Fibroblast of the aortic adventitia (primary cell): ENCODE measurements at regions not wholly inside any gene's neighbourhood (a gene's known extent, or its start where the extent isn't known, plus 50 kb on each side); places are given as distances from the start of the nearest gene placed in this dataset.
A peak's percentile ranks its signal among the peaks of the same experiment; 100 is the strongest.

Experiments
- DNase-seq: peaks from one replicate; pipeline ENCODE4 v3.0.0-alpha.2; 2010; ENCODE audit warnings: low read depth
- H3K4me3 ChIP-seq: 2 replicates; pipeline ENCODE4 v1.5.1; 2011; ENCODE audit warnings: low read depth, mild to moderate bottlenecking, control low read depth, low read length, moderate library complexity
- TF ChIP-seq, protein P1 (sequence below): IDR thresholded peaks from 2 replicates; pipeline ENCODE4 v1.5.1; 2011; ENCODE audit warnings: mild to moderate bottlenecking, low read length, control low read depth, inconsistent platforms; ENCODE audit not compliant: insufficient read depth

DNA sequence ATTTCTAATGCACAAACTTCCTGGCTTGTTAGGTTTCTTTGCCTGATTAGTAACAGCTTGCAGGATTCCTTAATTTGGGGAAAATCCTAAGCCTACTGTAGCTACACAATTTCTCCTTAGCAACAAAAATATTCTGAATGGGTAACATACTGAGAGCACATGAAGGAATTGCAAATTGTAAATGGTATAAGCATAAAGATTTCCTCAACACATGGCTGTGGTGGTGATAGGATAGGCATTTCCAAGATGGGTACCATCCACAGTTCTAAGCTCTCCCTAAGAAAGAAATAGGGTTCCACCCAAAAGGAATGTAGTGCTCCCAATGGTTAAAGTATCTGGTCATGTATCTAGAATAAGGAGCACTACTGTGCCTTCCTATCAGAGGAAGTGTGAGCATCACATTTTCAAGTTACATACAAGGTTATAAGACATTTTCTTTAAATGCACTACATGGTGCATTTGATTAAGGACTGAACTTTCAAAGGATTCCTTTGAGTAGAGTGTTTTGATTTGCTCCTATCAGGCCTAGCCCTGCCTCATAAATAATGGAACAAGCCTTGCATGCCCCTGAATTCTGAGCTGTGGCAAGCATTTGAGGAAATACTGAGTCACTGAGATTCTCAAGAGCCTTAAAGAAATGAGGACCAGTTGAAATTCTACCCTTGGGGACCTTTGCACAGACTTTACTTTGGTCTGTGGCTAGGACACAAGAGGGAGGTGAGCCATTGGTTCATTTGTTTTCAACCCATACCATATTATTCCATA, 286.4 kb downstream of the PTBP2 start:
- TF ChIP-seq, protein P1, sequence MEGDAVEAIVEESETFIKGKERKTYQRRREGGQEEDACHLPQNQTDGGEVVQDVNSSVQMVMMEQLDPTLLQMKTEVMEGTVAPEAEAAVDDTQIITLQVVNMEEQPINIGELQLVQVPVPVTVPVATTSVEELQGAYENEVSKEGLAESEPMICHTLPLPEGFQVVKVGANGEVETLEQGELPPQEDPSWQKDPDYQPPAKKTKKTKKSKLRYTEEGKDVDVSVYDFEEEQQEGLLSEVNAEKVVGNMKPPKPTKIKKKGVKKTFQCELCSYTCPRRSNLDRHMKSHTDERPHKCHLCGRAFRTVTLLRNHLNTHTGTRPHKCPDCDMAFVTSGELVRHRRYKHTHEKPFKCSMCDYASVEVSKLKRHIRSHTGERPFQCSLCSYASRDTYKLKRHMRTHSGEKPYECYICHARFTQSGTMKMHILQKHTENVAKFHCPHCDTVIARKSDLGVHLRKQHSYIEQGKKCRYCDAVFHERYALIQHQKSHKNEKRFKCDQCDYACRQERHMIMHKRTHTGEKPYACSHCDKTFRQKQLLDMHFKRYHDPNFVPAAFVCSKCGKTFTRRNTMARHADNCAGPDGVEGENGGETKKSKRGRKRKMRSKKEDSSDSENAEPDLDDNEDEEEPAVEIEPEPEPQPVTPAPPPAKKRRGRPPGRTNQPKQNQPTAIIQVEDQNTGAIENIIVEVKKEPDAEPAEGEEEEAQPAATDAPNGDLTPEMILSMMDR = no peak
- peak; percentile 36 for DNase-seq
- no peak overlapping the region for H3K4me3 ChIP-seq

DNA sequence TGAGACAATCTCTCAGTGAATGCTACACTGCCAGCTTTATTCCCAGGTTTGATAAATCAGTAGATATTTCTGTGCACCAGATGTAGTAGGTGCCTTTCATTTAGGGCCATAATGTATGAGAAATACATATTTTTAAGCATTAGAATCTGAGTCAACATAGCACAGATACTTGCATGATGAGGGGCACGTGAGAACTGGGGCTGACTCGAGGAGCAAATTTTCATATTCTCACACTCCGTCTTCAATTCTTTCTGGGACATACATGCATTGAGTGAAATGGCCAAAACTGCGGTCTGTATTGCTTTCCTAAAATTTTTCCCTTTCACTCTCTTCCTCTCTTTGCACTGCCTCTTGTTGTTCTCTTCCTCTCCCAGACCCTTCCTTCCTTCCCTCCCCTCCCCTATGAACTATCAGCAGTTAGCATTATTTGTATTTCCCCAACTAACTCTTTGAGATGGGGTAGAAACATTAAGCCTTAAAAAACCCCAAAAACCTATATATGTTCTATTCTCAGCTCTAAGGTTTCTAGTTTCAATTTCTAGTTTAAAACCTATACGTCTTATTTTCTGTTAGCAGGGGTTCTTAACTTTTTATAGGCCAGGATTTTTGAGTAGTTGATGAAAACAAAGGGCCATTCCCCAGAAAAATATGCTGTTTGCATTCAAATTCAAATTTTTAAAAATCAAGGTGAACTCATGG, 289.1 kb downstream of the PTBP2 start:
- no peak for DNase-seq
- no peak overlapping the region for H3K4me3 ChIP-seq
- TF ChIP-seq, protein P1 = no peak

DNA sequence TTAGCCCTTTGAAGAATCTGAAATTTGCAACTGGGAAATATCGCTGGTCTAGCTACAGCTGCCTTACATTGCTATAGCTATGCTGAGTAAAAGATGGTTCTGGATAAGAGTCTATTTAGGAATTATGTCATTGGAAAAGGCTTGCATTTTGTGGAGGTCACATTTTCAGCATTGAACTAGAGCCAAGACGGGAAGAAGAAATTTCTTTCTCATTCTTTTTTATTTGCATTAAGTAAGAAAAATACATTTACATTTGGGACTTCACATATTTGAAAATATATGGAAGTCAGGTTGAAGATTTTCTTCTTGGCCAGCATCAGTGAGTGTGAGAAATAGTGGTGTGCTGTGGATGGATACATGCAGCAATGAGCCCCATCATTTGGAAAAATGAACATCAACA, 291.6 kb downstream of the PTBP2 start:
- no peak overlapping the region for H3K4me3 ChIP-seq
- TF ChIP-seq, protein P1 = no peak
- no peak for DNase-seq

DNA sequence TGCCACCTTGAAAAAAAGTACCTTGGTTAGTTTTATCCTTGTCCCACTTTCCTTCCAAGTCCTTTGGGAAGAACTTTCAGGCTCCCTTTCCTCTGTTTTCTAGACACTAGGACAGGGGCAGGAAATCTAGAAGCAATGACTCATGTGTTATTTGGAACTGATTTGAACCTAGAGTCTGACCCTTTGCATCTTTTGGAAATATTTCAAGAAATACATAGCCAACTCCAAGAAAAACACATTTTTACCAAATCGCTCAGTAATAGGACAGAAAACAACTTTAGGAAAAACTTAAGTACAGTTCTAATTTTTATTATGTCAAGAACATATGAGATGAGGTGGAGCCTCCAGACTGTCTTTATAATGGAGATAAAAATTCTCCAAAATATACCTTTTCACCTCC, 292.4 kb downstream of the PTBP2 start:
- peak; percentile 79 for DNase-seq
- TF ChIP-seq, protein P1 = no peak
- no peak overlapping the region for H3K4me3 ChIP-seq

DNA sequence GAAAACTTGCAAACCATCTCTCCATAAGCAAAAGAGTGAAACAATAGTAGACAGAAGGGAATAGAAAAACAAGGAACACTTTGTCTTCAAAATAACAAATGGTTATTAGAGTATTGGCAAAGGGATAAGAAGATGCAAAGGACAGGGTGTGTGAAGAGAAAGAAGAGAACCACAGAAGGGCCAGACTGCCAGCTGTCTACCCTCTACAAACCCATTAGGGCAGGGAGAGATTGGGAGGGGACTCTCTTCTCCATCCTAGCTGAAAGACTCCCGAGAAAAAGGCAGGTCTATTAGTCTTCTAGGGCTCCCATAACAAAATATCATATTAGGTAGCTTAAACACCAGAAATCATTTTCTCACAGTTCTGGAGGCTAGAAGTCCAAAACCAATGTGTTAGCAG, 292.8 kb downstream of the PTBP2 start:
- no peak overlapping the region for H3K4me3 ChIP-seq
- TF ChIP-seq, protein P1 = no peak
- DNase-seq = no peak

DNA sequence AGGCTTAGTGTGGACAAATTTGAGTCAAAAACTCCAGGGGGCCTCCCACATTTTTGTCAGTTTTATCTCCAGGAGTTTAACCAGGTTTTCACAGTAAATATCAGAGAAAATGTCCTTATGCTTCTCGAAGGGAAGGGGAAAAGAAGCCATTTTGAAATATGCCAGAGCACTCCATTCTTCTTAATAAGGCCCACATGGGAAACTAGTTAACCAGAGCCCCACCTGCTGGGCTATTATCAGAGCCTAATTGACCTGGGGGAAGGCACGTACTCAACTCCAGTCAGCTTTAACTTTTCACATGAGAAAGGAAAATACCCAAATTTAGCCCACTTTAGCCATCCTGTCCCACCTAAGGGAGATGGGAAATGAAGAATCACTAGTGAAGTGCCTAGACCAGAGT, 296.3 kb downstream of the PTBP2 start:
- no peak overlapping the region for H3K4me3 ChIP-seq
- no peak for DNase-seq
- TF ChIP-seq, protein P1 = no peak
